ENCODE measurements at regions not wholly inside any gene's neighbourhood (a gene's known extent, or its start where the extent isn't known, plus 50 kb on each side); places are given as distances from the start of the nearest gene placed in this dataset.

GRCh38 chr11:128204898-128205297 is 382.5 kb downstream of the ETS1 start:
- TF ChIP-seq CTCF (conservative IDR thresholded peaks at IDR 0.05; ENCODE audit: low read length): no peak
- TF ChIP-seq EZH2phosphoT487 (IDR thresholded peaks at IDR 0.05; ENCODE audit: borderline replicate concordance, low read depth, low read length): no peak
